Fibroblast of the aortic adventitia (primary cell): ENCODE measurements at regions not wholly inside any gene's neighbourhood (a gene's known extent, or its start where the extent isn't known, plus 50 kb on each side); places are given as distances from the start of the nearest gene placed in this dataset.

Source experiments
- DNase-seq: peaks from one replicate; pipeline ENCODE4 v3.0.0-alpha.2; 2010; ENCODE audit warnings: low read depth
- H3K4me3 ChIP-seq: 2 replicates; pipeline ENCODE4 v1.5.1; 2011; ENCODE audit warnings: low read depth, mild to moderate bottlenecking, control low read depth, low read length, moderate library complexity
- TF ChIP-seq, protein P1 (sequence below): IDR thresholded peaks from 2 replicates; pipeline ENCODE4 v1.5.1; 2011; ENCODE audit warnings: mild to moderate bottlenecking, low read length, control low read depth, inconsistent platforms; ENCODE audit not compliant: insufficient read depth

DNA sequence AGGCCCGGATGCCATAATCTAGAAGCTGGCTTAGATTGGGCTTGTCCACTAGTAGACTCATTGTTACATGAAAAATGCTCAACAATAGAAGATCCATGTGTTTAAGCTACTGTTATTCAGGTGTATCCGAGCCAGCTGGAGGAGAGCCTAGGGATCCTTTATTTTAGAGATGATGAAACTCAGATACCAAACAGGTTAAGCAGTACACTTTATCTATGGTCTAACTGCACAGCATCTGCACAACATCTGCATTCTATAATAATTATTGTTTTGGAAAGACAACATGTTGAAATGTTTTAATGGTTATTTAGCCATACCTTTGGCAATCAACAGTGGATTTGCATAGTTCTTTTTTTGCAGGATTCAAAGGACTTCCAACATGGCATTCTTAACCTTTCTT lies 134.1 kb downstream of the RFPL4B start:
- TF ChIP-seq, protein P1, sequence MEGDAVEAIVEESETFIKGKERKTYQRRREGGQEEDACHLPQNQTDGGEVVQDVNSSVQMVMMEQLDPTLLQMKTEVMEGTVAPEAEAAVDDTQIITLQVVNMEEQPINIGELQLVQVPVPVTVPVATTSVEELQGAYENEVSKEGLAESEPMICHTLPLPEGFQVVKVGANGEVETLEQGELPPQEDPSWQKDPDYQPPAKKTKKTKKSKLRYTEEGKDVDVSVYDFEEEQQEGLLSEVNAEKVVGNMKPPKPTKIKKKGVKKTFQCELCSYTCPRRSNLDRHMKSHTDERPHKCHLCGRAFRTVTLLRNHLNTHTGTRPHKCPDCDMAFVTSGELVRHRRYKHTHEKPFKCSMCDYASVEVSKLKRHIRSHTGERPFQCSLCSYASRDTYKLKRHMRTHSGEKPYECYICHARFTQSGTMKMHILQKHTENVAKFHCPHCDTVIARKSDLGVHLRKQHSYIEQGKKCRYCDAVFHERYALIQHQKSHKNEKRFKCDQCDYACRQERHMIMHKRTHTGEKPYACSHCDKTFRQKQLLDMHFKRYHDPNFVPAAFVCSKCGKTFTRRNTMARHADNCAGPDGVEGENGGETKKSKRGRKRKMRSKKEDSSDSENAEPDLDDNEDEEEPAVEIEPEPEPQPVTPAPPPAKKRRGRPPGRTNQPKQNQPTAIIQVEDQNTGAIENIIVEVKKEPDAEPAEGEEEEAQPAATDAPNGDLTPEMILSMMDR = no peak
- no peak overlapping the region for H3K4me3 ChIP-seq
- peak; percentile 12 for DNase-seq

DNA sequence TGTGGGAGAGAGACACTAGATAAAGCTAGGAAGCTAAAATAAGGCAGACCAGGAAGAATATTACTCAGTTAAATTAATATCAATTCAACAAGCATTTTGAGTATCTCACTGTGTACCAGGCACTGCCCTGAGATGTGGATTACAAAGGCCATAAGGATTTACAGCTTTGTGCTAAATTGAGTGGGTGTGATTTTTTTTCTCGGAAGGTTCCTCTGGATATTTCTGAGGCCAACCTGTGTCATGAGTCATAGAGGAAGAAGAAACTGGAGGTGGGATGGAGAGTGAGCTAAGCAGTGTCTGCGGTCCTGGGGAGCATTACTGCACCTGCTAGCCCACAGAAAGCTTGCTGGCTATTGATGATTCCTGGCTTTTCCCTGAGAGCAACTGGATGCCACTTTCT lies 135.2 kb downstream of the RFPL4B start:
- no peak overlapping the region for H3K4me3 ChIP-seq
- DNase-seq = no peak
- TF ChIP-seq, protein P1 = no peak

DNA sequence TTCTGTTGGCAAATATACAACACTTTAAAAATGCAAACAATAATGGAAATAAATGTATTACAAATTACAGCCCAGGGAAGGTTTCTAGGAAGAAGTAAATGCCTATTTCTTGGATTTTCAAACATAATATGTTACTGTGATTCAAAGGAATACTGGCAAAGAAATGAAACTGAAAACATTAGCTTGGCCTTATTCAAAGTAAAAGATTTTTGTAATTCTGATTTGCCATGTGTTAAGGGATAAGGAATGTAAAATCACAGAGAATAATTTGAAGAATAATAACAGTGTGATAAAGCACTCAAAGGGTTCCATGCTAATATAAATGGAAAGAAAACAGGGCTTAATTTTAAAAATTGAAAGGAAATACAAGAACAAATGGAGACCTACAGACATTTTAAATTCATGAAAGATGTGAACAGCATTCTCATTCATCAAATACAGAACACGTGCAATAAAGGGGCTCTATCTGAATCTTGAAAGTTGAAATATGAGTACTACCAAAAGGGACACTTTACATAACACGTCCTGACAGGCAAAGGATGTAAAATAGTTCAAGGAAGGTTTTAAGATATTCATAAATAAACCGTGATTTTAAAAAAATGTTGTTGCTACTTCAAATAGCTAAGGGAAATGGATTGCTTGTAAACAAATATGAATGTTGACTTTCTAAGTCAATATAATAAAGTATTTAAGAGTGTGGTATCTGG lies 138.1 kb downstream of the RFPL4B start:
- DNase-seq = peak; percentile 20
- TF ChIP-seq, protein P1 = no peak
- H3K4me3 ChIP-seq = no peak overlapping the region

DNA sequence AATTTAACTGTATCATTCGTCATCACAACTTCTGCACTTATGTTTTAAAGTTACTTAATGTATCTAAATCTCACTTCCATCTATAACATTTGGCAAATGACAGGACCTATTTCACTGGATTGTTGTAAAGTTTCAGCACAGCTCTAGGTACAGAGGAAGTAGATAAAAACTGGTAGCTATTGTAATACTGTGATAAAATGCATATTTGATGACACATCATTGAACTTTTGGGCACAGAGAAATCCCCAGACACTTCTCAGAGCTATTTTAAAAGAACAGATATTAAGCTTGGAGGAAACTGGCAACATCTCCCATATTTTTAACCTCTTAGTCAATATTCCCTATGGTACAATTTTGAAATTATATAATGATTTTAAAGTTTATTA lies 138.7 kb downstream of the RFPL4B start:
- TF ChIP-seq, protein P1 = no peak
- H3K4me3 ChIP-seq = no peak overlapping the region
- DNase-seq = peak; percentile 75

DNA sequence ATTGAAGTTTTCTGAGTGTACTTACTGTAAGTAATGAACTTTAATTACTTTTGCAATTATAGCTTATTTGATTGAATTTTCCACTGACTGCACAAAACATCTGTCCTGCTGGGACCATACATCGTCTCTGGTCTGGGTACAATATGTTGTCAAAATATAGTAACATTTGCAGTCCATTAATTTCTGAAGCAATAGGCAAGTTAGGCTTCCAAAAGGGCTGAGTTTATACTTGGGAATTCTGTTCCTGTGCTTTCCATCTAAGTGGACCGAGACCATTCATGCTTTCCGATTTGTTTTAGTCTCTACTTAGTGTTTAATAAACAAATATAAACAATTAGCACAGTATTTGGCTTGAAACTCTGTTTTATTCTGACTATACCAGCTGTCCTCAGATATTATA lies 139.3 kb downstream of the RFPL4B start:
- TF ChIP-seq, protein P1 = no peak
- no peak for DNase-seq
- no peak overlapping the region for H3K4me3 ChIP-seq

DNA sequence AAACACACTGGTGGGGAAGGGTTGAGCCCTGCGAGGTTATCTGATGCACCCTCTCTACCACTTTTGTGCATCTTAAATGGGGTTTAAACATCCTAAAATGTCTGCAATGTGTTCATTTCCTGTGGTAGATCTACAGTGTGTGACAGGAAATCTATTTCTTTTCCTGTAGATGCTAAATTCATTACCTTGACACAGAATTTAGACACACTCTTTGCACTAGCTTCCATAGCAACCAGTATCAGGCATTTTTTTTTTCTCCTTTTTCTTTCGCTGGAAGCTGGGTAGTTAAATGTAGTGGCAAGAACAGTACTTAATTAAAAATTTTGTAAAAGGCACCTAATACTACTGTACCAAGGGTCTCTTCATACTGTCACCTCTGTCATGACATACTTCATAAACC lies 141.1 kb downstream of the RFPL4B start:
- TF ChIP-seq, protein P1 = no peak

DNA sequence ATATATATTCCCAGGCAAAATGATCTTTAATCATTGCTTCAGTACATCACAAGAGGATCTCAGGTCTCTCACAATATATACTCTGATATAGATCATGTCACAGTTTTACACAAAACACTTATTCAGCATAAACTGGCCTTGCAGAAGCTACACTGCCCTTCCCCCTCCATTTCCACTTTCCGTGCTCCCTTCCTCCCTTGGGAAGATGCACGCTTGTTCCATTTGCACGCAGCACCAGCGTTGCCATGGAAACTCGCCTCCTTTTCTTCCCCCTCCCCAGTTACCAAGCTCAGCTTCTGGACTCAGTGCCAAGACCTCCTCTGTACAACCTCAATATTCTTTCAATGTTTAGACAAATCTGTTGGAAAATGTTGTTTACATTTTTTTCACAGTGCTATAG lies 154.6 kb downstream of the RFPL4B start:
- no peak overlapping the region for H3K4me3 ChIP-seq
- TF ChIP-seq, protein P1 = no peak
- DNase-seq = no peak

More for the DNA sequence above, 141.1 kb downstream of the RFPL4B start:
- no peak for DNase-seq
- no peak overlapping the region for H3K4me3 ChIP-seq
